ENCODE measurements at regions not wholly inside any gene's neighbourhood (a gene's known extent, or its start where the extent isn't known, plus 50 kb on each side); places are given as distances from the start of the nearest gene placed in this dataset.

DNA sequence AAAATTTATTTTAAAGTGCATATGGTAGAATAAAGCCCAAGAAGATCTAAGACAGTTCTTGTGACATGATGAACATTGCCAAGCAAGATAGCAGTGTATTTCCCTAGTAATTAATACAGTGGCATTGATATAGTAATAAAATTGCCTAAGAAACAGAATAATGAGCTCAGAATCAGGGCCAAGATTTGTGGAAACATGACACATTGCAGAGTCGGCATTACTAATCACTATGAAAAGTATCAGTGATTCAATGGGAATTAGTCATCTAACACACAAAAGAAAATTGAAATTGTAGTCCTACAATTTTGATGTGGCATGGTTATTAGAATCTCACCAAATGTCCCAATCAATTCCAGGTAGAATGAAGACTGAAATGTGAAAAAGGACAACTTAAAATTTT is 243.0 kb upstream of the CYRIA start:
- no peaks in the 10 kb centered on the region for H3K27me3 ChIP-seq (ENCODE audit: insufficient read depth)
- H4K20me1 ChIP-seq (ENCODE audit: insufficient read depth), result no peaks in the 10 kb centered on the region
- WGBS (ENCODE audit: low lambda C conversion rate), result 33% methylated on average over 1 of the region's 1 CpG
- no peak overlapping the region for H2AFZ ChIP-seq (ENCODE audit: low read depth)
- H3K27ac ChIP-seq (ENCODE audit: low read depth in 2 of 2, low read length in 1 of 2), result no peak overlapping the region
- no peaks in the 10 kb centered on the region for H3F3A ChIP-seq (replicated peaks; ENCODE audit: insufficient read depth)
- ChIA-PET POLR2A (no interaction called here), CTCF (interaction anchor here (0.9 to 2.0 kb wide), 6 partner anchors 9 to 737 kb away, joined by 3 to 9 read pairs (median 4); no protein-coding TSS in a partner anchor)
- no peak overlapping the region for H3K9ac ChIP-seq
- H3K4me2 ChIP-seq, result no peak overlapping the region
- no peak for DNase-seq
- no peaks in the 10 kb centered on the region for H3K9me3 ChIP-seq
- H3K36me3 ChIP-seq (replicated peaks in 1 of 2; ENCODE audit: control insufficient read depth in 1 of 2, insufficient read depth in 2 of 2, low read length in 1 of 2), result no peaks in the 10 kb centered on the region
- no peaks in the 10 kb centered on the region for H3K4me1 ChIP-seq (ENCODE audit: control insufficient read depth in 1 of 2, insufficient read depth in 2 of 2, low read depth in 1 of 2, low read length in 1 of 2)
- no peaks in the 10 kb centered on the region for H3K79me2 ChIP-seq (ENCODE audit: insufficient read depth)
- no peak overlapping the region for H3K4me3 ChIP-seq (ENCODE audit: low read depth in 2 of 2, low read length in 1 of 2)
- no peaks in the 10 kb centered on the region for H3K9me2 ChIP-seq
- TF ChIP-seq FOXM1 (IDR thresholded peaks at IDR 0.05; ENCODE audit: low read depth) (no peak), FOXJ3 (CRISPR knock-in tag; IDR thresholded peaks at IDR 0.05) (no peak), JUND (IDR thresholded peaks at IDR 0.05) (no peak), ELF1 (IDR thresholded peaks at IDR 0.05) (no peak), SIN3A (IDR thresholded peaks at IDR 0.05; ENCODE audit: borderline replicate concordance, low read depth, low read length) (no peak), YY1 (IDR thresholded peaks at IDR 0.05; ENCODE audit: low read depth) (no peak)
- TF ChIP-seq, protein P1, sequence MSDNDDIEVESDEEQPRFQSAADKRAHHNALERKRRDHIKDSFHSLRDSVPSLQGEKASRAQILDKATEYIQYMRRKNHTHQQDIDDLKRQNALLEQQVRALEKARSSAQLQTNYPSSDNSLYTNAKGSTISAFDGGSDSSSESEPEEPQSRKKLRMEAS (IDR thresholded peaks at IDR 0.05; ENCODE audit: low read depth), result no peak
- TF ChIP-seq, protein P2, sequence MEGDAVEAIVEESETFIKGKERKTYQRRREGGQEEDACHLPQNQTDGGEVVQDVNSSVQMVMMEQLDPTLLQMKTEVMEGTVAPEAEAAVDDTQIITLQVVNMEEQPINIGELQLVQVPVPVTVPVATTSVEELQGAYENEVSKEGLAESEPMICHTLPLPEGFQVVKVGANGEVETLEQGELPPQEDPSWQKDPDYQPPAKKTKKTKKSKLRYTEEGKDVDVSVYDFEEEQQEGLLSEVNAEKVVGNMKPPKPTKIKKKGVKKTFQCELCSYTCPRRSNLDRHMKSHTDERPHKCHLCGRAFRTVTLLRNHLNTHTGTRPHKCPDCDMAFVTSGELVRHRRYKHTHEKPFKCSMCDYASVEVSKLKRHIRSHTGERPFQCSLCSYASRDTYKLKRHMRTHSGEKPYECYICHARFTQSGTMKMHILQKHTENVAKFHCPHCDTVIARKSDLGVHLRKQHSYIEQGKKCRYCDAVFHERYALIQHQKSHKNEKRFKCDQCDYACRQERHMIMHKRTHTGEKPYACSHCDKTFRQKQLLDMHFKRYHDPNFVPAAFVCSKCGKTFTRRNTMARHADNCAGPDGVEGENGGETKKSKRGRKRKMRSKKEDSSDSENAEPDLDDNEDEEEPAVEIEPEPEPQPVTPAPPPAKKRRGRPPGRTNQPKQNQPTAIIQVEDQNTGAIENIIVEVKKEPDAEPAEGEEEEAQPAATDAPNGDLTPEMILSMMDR (IDR thresholded peaks at IDR 0.05), result no peak

- Histone ChIP-seq H3K9me3 (no peaks in the 10 kb centered on the region), H3K27ac (ENCODE audit: low read depth in 2 of 2, low read length in 1 of 2) (no peak overlapping the region), H3K4me1 (ENCODE audit: control insufficient read depth in 1 of 2, insufficient read depth in 2 of 2, low read depth in 1 of 2, low read length in 1 of 2) (no peaks in the 10 kb centered on the region), H4K20me1 (ENCODE audit: insufficient read depth) (no peaks in the 10 kb centered on the region), H3K79me2 (ENCODE audit: insufficient read depth) (no peaks in the 10 kb centered on the region), H3K36me3 (replicated peaks in 1 of 2; ENCODE audit: control insufficient read depth in 1 of 2, insufficient read depth in 2 of 2, low read length in 1 of 2) (no peaks in the 10 kb centered on the region), H3K4me2 (no peak overlapping the region), H3K9ac (no peak overlapping the region), H3F3A (replicated peaks; ENCODE audit: insufficient read depth) (no peaks in the 10 kb centered on the region), H3K4me3 (ENCODE audit: low read depth in 2 of 2, low read length in 1 of 2) (no peak overlapping the region), H2AFZ (ENCODE audit: low read depth) (no peak overlapping the region), H3K9me2 (no peaks in the 10 kb centered on the region), H3K27me3 (ENCODE audit: insufficient read depth) (no peaks in the 10 kb centered on the region)
- 14% methylated on average over 3 of the region's 3 CpGs for WGBS (ENCODE audit: low lambda C conversion rate)
- ChIA-PET CTCF (interaction anchor here (0.8 to 2.0 kb wide), 9 partner anchors 10 to 738 kb away, joined by 3 to 9 read pairs (median 4); no protein-coding TSS in a partner anchor), POLR2A (no interaction called here)
- DNase-seq, result no peak
- TF ChIP-seq, protein P3, sequence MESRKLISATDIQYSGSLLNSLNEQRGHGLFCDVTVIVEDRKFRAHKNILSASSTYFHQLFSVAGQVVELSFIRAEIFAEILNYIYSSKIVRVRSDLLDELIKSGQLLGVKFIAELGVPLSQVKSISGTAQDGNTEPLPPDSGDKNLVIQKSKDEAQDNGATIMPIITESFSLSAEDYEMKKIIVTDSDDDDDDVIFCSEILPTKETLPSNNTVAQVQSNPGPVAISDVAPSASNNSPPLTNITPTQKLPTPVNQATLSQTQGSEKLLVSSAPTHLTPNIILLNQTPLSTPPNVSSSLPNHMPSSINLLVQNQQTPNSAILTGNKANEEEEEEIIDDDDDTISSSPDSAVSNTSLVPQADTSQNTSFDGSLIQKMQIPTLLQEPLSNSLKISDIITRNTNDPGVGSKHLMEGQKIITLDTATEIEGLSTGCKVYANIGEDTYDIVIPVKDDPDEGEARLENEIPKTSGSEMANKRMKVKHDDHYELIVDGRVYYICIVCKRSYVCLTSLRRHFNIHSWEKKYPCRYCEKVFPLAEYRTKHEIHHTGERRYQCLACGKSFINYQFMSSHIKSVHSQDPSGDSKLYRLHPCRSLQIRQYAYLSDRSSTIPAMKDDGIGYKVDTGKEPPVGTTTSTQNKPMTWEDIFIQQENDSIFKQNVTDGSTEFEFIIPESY (IDR thresholded peaks at IDR 0.05; ENCODE audit: borderline replicate concordance, low read depth), result no peak
- TF ChIP-seq EZH2phosphoT487 (IDR thresholded peaks at IDR 0.05; ENCODE audit: borderline replicate concordance, low read depth) (no peak), CHD2 (IDR thresholded peaks at IDR 0.05; ENCODE audit: low read length, partially characterized antibody) (no peak), FOXJ3 (CRISPR knock-in tag; IDR thresholded peaks at IDR 0.05) (no peak), TCF12 (IDR thresholded peaks at IDR 0.05) (no peak), PBX3 (IDR thresholded peaks at IDR 0.05) (no peak), POLR2AphosphoS5 (IDR thresholded peaks at IDR 0.05; ENCODE audit: low read depth, low read length) (no peak), SMC3 (IDR thresholded peaks at IDR 0.05; ENCODE audit: low read depth, low read length) (no peak)
- TF ChIP-seq, protein P2 (IDR thresholded peaks at IDR 0.05), result no peak
- TF ChIP-seq, protein P4, sequence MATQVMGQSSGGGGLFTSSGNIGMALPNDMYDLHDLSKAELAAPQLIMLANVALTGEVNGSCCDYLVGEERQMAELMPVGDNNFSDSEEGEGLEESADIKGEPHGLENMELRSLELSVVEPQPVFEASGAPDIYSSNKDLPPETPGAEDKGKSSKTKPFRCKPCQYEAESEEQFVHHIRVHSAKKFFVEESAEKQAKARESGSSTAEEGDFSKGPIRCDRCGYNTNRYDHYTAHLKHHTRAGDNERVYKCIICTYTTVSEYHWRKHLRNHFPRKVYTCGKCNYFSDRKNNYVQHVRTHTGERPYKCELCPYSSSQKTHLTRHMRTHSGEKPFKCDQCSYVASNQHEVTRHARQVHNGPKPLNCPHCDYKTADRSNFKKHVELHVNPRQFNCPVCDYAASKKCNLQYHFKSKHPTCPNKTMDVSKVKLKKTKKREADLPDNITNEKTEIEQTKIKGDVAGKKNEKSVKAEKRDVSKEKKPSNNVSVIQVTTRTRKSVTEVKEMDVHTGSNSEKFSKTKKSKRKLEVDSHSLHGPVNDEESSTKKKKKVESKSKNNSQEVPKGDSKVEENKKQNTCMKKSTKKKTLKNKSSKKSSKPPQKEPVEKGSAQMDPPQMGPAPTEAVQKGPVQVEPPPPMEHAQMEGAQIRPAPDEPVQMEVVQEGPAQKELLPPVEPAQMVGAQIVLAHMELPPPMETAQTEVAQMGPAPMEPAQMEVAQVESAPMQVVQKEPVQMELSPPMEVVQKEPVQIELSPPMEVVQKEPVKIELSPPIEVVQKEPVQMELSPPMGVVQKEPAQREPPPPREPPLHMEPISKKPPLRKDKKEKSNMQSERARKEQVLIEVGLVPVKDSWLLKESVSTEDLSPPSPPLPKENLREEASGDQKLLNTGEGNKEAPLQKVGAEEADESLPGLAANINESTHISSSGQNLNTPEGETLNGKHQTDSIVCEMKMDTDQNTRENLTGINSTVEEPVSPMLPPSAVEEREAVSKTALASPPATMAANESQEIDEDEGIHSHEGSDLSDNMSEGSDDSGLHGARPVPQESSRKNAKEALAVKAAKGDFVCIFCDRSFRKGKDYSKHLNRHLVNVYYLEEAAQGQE (IDR thresholded peaks at IDR 0.05; ENCODE audit: low read depth, low read length), result no peak
Observed at GRCh38 chr2:16907645-16908282, 242.1 kb upstream of the CYRIA start.
